AG08396 (cell line): ENCODE measurements at regions not wholly inside any gene's neighbourhood (a gene's known extent, or its start where the extent isn't known, plus 50 kb on each side); places are given as distances from the start of the nearest gene placed in this dataset.

Source experiments
- DNase-seq: peaks from one replicate; pipeline ENCODE4 v3.0.0; 2012; ENCODE audit warnings: low spot score, mixed read lengths

DNA sequence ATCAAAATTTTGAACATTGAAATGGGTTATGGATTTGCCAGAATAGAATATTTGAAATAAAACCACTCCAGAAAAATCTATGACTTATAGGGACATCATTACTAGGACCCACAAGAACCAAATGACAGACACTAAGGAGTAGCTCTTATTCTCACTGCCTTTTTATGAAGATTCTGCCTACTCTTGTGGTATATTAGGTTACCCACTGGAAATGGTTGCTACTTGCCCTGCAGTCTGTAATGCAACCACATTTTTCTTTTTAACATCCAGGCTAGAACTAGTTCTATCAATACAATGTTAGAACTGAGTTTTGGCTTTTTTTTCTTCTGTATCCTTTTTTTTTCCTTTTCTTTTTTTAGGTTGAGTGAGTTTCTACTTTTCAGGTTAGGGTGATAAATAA, 158.9 kb downstream of the PPP1R2C start:
- DNase-seq, result no peak

GRCh38 chrX:42616981-42617380, 161.0 kb downstream of the PPP1R2C start:
- no peak for DNase-seq

DNA sequence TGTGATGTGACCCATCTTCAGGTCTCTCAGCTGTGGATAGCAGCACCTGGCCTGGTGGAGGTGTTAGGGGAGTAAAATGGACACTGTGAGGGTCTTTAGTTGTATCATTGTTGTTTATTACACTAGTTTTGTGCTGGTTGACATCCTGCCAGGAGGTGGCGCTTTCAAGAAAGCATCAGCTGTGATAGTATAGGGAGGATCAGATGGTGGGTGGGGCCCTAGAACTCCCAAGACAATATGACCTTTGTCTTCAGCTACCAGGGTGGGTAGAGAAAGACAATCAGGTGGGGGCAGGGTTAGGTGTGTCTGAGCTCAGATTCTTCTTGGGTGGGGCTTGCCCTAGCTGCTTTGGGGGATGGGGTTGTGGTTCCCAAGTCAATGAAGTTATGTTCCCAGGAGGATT, 162.8 kb downstream of the PPP1R2C start:
- no peak for DNase-seq

- DNase-seq, result no peak
These were observed 171.4 kb downstream of the PPP1R2C start for GRCh38 chrX:42606591-42606990.

GRCh38 chrX:42604302-42604701, 173.7 kb downstream of the PPP1R2C start:
- no peak for DNase-seq

DNA sequence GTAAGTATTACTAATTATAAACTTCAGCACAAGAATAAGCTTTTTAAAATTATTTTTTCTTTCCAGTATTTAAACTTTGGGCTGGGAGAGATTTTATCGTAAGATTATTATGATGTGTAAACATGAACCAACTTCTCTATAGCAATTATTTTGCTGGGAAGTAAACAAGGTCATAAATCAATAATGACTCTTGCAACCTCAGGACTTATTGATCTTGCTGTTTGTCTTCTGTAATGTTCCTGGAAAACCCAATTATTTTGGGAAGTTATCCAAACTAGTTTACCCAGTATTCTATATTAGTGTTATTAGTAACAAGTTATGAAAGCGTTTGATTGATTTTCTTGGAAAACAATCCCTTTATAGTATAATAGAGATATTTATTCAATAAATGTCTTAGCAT, 174.9 kb downstream of the PPP1R2C start:
- DNase-seq, result no peak

- DNase-seq, result no peak
These were observed 175.4 kb downstream of the PPP1R2C start for GRCh38 chrX:42602566-42602965.

GRCh38 chrX:42602136-42602535, 175.8 kb downstream of the PPP1R2C start:
- no peak for DNase-seq

DNA sequence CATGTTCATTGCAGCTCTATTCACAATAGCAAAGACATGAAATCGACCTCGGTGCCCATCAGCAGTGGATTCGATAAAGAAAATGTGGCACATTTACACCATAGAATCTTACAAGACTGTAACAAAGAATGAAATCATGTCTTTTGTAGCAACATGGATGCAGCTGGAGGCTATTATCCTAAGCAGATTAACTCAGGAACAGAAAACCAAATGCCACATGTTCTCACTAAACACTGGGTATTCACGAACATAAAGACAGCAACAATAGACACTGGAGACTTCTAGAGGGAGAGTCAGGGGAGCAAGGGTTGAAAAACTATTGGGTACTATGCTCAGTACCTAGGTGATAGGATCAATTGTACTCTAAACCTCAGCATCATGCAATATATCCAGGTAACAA, 180.5 kb downstream of the PPP1R2C start:
- no peak for DNase-seq

- DNase-seq, result no peak
These were observed 191.9 kb downstream of the PPP1R2C start for GRCh38 chrX:42585842-42586621.

DNA sequence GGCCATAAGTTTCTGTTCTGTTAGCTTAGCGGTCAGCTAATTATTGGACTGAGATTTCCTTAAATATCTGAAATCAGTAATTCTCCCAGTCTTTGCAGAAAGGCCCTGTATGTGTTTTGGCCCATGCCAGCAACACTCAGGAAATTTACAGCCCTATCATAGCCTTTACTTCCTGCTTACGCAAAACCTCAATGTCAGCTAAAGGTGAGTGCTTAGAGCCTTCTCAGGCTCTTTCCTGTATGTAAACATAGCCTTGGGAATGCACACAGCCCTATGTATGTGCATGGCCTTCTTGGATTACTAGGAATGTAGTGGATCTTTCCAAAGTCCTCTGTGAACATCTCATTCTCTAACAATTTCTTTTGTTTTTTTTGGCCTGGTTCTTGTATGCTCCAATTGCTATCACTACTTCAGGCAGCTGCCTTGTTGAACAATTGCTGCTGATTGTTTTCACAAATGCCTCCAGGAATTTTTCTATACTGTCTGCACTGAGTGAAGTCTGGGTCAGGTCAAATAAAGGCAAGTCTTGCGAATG, 200.0 kb downstream of the PPP1R2C start:
- DNase-seq, result no peak

- no peak for DNase-seq
These were observed 210.7 kb downstream of the PPP1R2C start for GRCh38 chrX:42567268-42567667.

DNA sequence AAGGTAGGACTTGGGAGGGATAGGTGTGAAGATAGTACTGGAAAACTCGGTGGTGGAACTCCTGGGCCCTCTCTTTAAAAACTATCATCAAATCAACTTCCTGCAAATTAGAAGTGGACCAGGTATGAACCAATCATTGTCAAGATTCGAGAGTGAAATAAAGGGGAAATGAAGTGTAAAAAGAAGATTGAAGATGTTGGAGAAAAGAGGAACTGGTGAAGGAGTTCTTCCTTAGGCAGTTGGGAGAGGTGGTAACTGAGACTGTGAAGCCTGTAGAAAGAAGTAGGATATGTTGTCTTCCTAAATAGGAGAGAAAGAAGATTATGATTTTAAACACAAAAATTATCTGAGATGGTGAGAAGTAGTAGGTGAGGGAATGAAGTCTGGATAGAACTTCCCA, 212.2 kb downstream of the PPP1R2C start:
- no peak for DNase-seq

DNA sequence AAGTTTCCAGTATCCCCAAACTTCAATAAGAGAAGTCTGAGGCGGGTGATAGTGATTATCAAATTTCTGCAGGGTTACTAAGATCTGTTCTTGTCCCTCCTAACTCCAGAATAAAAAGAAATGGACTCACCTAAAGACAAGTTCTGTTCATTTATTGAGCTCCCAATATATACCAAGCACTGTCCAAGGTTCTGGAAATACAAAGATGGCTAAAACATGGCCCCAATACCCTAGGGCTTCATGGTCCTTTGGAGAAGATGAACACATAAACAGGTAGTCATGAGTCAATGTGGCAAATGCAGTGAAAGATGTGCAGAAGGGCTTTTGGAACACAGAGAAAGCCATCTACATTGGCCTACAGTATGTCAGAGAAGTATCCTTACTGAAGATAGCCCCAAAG, 231.2 kb downstream of the PPP1R2C start:
- no peak for DNase-seq

DNA sequence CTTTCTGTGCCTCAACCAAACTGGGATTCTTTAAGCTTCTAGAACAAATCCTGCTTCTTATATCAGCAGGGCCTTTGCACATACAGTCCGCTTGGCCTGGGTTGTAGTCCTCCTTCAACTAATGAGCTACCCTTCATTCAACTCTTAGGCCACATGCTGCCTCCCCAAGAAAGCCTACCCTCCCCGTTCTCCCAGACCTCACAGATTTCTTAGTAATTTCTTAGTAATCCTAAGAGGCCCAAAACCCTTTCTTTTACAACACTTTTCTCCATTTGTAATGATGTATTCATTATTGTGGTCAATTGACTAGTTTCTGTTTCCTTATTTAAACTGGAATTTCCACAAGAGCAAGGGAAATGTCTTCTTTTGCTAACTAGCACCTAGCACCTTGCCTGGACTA, 233.1 kb downstream of the PPP1R2C start:
- no peak for DNase-seq

DNA sequence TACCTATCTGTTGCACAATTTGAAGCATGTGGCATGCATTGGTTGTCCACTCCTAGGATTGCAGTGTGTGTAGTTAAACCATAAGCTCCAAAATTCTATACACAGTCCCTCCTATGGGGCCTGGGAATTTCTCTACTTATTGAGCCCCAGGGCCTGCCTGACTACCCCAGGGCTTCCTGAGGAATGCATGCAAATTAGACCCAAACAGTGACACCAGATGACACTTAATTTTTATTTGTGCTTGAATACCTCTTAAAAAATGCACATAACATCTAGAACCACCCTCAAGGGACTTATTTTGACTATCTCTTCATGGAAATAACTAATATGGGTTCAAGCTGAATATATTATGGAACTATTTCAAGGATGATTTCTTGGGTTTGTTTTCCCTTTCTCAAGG, 236.4 kb downstream of the PPP1R2C start:
- DNase-seq, result no peak

- no peak for DNase-seq
These were observed 237.8 kb downstream of the PPP1R2C start for GRCh38 chrX:42540146-42540545.

DNA sequence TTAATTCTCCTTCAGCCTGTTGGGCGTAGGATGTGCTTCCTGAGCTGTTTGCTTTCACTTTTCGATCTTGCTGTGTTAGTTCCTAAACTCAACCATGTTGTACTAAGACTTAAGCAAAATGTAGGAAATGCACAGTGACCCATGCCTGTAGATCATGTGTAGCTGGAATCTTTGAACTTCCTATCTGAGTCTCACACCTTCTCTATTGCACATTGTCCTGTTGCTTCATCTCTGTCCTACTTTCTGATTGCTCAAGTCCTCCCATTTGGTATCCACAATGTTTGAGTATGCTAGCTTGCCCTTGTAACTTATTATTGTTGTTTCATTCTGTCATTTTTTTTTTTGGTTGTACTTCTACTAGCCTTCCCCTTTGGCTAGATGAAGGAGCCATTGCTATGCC, 239.6 kb downstream of the PPP1R2C start:
- no peak for DNase-seq

DNA sequence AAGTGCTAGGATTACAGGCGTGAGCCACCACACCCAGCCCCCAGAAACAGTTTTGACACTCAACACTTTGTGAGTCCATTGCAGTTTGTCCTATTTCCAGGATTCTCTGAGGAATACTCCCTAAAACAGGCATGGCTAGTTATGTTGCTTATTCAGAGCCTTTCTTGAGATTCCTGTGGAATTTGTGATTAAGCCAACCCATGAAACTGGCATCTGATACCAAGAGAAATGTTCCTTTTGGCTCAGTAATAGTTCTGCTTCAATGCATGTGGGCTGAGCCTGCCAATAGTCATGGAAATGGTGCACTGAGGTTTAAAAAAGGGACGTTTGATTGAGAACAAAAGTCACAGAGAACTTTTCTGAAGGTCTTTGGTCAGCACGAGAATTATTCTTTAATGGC, 241.7 kb downstream of the PPP1R2C start:
- no peak for DNase-seq

- no peak for DNase-seq
These were observed 242.7 kb downstream of the PPP1R2C start for GRCh38 chrX:42535233-42535632.

DNA sequence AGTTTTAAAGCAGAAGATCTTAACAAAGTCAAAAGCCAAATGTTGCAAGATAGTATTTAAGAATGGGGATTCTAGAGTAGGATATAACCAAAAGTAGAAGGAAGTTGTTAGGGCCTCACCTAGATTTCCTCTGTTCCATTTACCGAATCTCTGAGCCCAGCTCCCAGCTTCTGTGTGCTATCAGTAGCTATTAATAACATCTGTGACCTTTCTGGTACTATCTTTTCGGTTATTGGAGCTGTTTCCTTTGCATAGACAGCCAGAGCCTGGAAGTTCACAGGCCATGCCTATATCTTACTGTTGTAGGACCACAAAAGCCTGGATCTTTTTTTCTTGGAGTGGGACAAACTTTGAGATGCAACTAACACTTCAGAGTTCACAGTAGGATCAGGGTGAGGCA, 244.2 kb downstream of the PPP1R2C start:
- DNase-seq, result no peak

- no peak for DNase-seq
These were observed 246.5 kb downstream of the PPP1R2C start for GRCh38 chrX:42531441-42531840.

DNA sequence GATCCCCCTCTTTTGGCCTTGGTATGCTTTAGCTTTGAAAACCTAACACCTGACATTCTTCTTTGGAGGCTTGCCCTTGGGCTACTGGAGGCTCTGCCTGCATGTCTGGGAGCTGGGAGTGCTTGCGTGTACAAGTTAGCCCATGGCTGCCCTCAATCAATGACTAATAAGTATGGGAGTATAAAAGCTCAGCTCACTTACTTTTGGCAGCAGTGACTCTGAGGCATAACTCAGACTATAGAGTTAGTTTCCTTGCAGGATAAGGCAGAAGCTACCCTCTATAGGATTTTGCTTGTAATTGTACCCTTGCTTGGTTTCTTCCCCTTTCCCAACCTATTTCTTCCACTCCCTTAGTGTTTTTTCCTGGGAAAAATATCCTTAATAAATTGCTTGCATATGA, 247.9 kb downstream of the PPP1R2C start:
- no peak for DNase-seq

DNA sequence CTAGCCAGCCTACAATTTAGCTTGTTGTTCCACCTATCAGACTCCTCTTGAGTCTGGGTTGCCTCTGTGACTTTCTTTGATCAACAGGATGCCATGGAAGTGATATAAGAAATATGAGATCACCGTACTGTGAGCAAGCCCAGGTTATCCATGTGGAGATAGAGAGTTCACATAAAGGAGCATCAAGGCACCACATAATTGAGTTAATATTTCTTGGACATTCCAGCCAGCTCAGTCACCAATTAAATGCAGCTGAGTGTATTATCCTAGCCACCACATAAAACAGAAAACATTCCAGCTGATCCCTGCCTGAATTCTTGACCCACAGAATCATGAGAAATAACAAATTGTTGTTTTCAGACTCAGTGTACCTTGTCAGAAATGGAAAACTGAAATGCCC, 253.6 kb downstream of the PPP1R2C start:
- no peak for DNase-seq
